ENCODE measurements at regions not wholly inside any gene's neighbourhood (a gene's known extent, or its start where the extent isn't known, plus 50 kb on each side); places are given as distances from the start of the nearest gene placed in this dataset.

DNA sequence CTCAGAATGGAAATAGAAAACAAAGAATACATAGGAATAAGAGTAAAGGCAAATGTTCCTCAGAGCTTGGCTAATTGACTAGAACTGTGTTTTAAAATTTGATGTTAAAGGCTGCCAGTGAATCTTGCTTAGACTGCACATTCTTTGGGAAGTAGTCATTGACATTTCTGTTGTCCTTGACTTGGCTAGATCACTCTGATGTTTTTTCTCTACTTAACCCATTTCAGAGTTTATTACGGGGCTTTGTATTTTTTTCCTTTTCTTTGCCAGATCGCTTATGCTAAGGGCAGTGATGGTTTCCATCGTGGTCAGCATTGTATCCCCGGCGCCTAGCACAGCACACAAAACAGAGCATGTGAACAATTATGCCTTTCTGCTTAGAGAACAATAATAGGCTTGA, 1126.7 kb upstream of the CDH9 start:
- Histone ChIP-seq H3K4me3 (ENCODE audit: insufficient read depth in 1 of 2, low read depth in 1 of 2, low read length in 2 of 2) (no peak overlapping the region), H3K4me2 (ENCODE audit: low read length, poor library complexity, severe bottlenecking) (no peak overlapping the region), H3K18ac (ENCODE audit: low read depth in 1 of 2, low read length in 2 of 2) (no peak overlapping the region), H3K27ac (ENCODE audit: low read length, poor library complexity, severe bottlenecking) (no peak overlapping the region), H3K27me3 (ENCODE audit: control insufficient read depth in 1 of 2, insufficient read depth in 1 of 2, low read length in 2 of 2) (no peaks in the 10 kb centered on the region), H2AFZ (ENCODE audit: low read depth, low read length) (no peak overlapping the region), H2BK5ac (ENCODE audit: low read depth, low read length, poor library complexity, severe bottlenecking) (no peak overlapping the region), H3K4ac (ENCODE audit: low read depth in 1 of 2, low read length in 2 of 2) (no peak overlapping the region), H2BK15ac (ENCODE audit: low read depth, poor library complexity, severe bottlenecking) (no peak overlapping the region), H2AK5ac (ENCODE audit: low read length, severe bottlenecking) (no peak overlapping the region), H2BK12ac (ENCODE audit: low read length in 2 of 2) (no peak overlapping the region), H3K36me3 (ENCODE audit: control insufficient read depth in 1 of 2, insufficient read depth in 2 of 2, low read depth in 1 of 2, low read length in 2 of 2) (no peaks in the 10 kb centered on the region), H3K79me1 (replicated peaks; ENCODE audit: low read length, poor library complexity, severe bottlenecking) (no peaks in the 10 kb centered on the region), H2BK120ac (ENCODE audit: low read depth, low read length) (no peak overlapping the region), H4K8ac (ENCODE audit: low read length) (no peak overlapping the region), H3K23ac (ENCODE audit: low read length in 2 of 2) (no peak overlapping the region), H3K4me1 (ENCODE audit: control insufficient read depth, insufficient read depth, low read depth, low read length) (peaks cover 1% of the 10 kb centered on the region), H3K9me3 (ENCODE audit: control insufficient read depth, low read length) (peaks cover under 1% of the 10 kb centered on the region), H3K14ac (ENCODE audit: low read length in 2 of 2) (no peak overlapping the region), H4K91ac (ENCODE audit: low read length) (no peak overlapping the region), H3K9ac (ENCODE audit: low read length) (no peak overlapping the region)
- DNase-seq = peak; percentile 32
- 41% methylated on average over 5 of the region's 5 CpGs for WGBS

DNA sequence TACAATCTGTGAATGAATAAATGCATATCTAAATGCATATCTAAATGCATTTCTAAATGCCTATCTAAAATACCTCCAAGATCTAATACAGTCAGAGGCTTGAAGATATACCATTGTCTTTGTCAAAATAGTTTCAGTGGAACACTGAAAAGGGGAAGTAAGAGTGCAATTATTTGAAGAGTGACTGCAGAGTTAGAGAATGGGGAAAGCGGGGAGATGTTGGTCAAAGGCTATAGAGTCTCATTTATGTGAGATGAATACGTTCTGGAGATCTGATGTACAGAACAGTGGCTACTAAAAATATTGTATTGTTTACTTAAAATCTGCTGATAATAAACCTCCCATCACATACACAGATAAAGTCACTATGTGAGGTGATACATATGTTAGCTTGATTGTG, 1126.2 kb upstream of the CDH9 start:
- Histone ChIP-seq H3K18ac (ENCODE audit: low read depth in 1 of 2, low read length in 2 of 2) (no peak overlapping the region), H3K4me2 (ENCODE audit: low read length, poor library complexity, severe bottlenecking) (no peak overlapping the region), H2BK5ac (ENCODE audit: low read depth, low read length, poor library complexity, severe bottlenecking) (no peak overlapping the region), H3K9me3 (ENCODE audit: control insufficient read depth, low read length) (no peaks in the 10 kb centered on the region), H3K23ac (ENCODE audit: low read length in 2 of 2) (no peak overlapping the region), H4K8ac (ENCODE audit: low read length) (no peak overlapping the region), H3K4me3 (ENCODE audit: insufficient read depth in 1 of 2, low read depth in 1 of 2, low read length in 2 of 2) (no peak overlapping the region), H3K4ac (ENCODE audit: low read depth in 1 of 2, low read length in 2 of 2) (no peak overlapping the region), H2BK12ac (ENCODE audit: low read length in 2 of 2) (no peak overlapping the region), H3K27me3 (ENCODE audit: control insufficient read depth in 1 of 2, insufficient read depth in 1 of 2, low read length in 2 of 2) (no peaks in the 10 kb centered on the region), H4K91ac (ENCODE audit: low read length) (no peak overlapping the region), H3K27ac (ENCODE audit: low read length, poor library complexity, severe bottlenecking) (no peak overlapping the region), H2BK120ac (ENCODE audit: low read depth, low read length) (no peak overlapping the region), H2BK15ac (ENCODE audit: low read depth, poor library complexity, severe bottlenecking) (no peak overlapping the region), H3K79me1 (replicated peaks; ENCODE audit: low read length, poor library complexity, severe bottlenecking) (no peaks in the 10 kb centered on the region), H3K9ac (ENCODE audit: low read length) (no peak overlapping the region), H3K14ac (ENCODE audit: low read length in 2 of 2) (no peak overlapping the region), H2AFZ (ENCODE audit: low read depth, low read length) (no peak overlapping the region), H3K4me1 (ENCODE audit: control insufficient read depth, insufficient read depth, low read depth, low read length) (peaks cover 1% of the 10 kb centered on the region), H3K36me3 (ENCODE audit: control insufficient read depth in 1 of 2, insufficient read depth in 2 of 2, low read depth in 1 of 2, low read length in 2 of 2) (no peaks in the 10 kb centered on the region), H2AK5ac (ENCODE audit: low read length, severe bottlenecking) (no peak overlapping the region)
- DNase-seq = no peak
- 62% methylated on average over 1 of the region's 2 CpGs for WGBS

DNA sequence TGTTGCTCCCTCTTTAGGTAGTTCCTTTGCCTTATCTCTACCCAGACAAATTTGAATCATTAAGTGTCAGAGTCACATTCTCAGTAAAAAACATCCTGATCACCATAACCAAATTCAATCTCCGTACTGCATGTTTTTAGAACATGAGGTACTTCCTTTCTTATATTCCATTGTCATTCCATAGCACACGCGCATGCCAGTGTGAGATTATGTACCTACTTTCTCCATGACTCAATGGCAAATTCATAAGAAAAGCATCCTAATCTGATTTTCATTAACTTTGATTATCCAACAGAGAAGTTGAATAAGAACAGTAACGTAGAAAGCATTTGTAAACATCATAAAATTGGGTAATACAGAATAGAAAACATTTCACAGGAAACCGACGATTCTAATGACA, 1118.6 kb upstream of the CDH9 start:
- Histone ChIP-seq H3K18ac (ENCODE audit: low read depth in 1 of 2, low read length in 2 of 2) (no peak overlapping the region), H2BK5ac (ENCODE audit: low read depth, low read length, poor library complexity, severe bottlenecking) (no peak overlapping the region), H2BK15ac (ENCODE audit: low read depth, poor library complexity, severe bottlenecking) (no peak overlapping the region), H2AFZ (ENCODE audit: low read depth, low read length) (no peak overlapping the region), H3K27me3 (ENCODE audit: control insufficient read depth in 1 of 2, insufficient read depth in 1 of 2, low read length in 2 of 2) (no peaks in the 10 kb centered on the region), H3K4ac (ENCODE audit: low read depth in 1 of 2, low read length in 2 of 2) (no peak overlapping the region), H3K79me1 (replicated peaks; ENCODE audit: low read length, poor library complexity, severe bottlenecking) (no peaks in the 10 kb centered on the region), H3K4me3 (ENCODE audit: insufficient read depth in 1 of 2, low read depth in 1 of 2, low read length in 2 of 2) (no peak overlapping the region), H3K36me3 (ENCODE audit: control insufficient read depth in 1 of 2, insufficient read depth in 2 of 2, low read depth in 1 of 2, low read length in 2 of 2) (no peaks in the 10 kb centered on the region), H2AK5ac (ENCODE audit: low read length, severe bottlenecking) (no peak overlapping the region), H2BK120ac (ENCODE audit: low read depth, low read length) (no peak overlapping the region), H3K9ac (ENCODE audit: low read length) (no peak overlapping the region), H3K4me2 (ENCODE audit: low read length, poor library complexity, severe bottlenecking) (no peak overlapping the region), H3K14ac (ENCODE audit: low read length in 2 of 2) (no peak overlapping the region), H3K9me3 (ENCODE audit: control insufficient read depth, low read length) (no peaks in the 10 kb centered on the region), H3K27ac (ENCODE audit: low read length, poor library complexity, severe bottlenecking) (no peak overlapping the region), H2BK12ac (ENCODE audit: low read length in 2 of 2) (no peak overlapping the region), H3K23ac (ENCODE audit: low read length in 2 of 2) (no peak overlapping the region), H4K91ac (ENCODE audit: low read length) (no peak overlapping the region), H3K4me1 (ENCODE audit: control insufficient read depth, insufficient read depth, low read depth, low read length) (no peaks in the 10 kb centered on the region), H4K8ac (ENCODE audit: low read length) (no peak overlapping the region)
- no peak for DNase-seq
- 94% methylated on average over 5 of the region's 6 CpGs for WGBS

DNA sequence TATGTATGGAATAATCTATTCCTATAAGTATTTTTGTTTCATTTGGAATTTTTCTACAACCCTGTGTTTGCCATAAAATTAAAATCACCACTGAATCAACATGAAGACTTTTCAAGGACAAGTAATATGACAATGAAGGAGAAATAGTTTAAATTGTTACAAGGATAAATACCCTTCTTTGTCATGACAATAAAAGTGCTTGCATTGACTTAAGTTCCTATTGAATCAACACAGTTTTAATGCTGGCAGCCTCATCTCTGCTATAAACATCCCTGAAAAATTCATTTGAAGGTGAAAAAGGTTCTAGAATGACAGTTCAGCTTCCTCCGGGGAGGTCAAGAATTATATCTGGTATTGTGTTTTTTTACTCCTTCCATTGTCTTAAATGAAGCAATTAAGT, 1105.1 kb upstream of the CDH9 start:
- no peak overlapping the region for H2BK5ac ChIP-seq (ENCODE audit: low read depth, low read length, poor library complexity, severe bottlenecking)
- no peak overlapping the region for H3K14ac ChIP-seq (ENCODE audit: low read length in 2 of 2)
- no peak overlapping the region for H3K18ac ChIP-seq (ENCODE audit: low read depth in 1 of 2, low read length in 2 of 2)
- H4K8ac ChIP-seq (ENCODE audit: low read length) = no peak overlapping the region
- no CpG with 5 or more reads among the region's 1 CpG for WGBS
- no peak overlapping the region for H2BK120ac ChIP-seq (ENCODE audit: low read depth, low read length)
- H2AFZ ChIP-seq (ENCODE audit: low read depth, low read length) = no peak overlapping the region
- H3K79me1 ChIP-seq (replicated peaks; ENCODE audit: low read length, poor library complexity, severe bottlenecking) = no peaks in the 10 kb centered on the region
- no peak overlapping the region for H2BK12ac ChIP-seq (ENCODE audit: low read length in 2 of 2)
- no peaks in the 10 kb centered on the region for H3K27me3 ChIP-seq (ENCODE audit: control insufficient read depth in 1 of 2, insufficient read depth in 1 of 2, low read length in 2 of 2)
- no peaks in the 10 kb centered on the region for H3K9me3 ChIP-seq (ENCODE audit: control insufficient read depth, low read length)
- H3K4me3 ChIP-seq (ENCODE audit: insufficient read depth in 1 of 2, low read depth in 1 of 2, low read length in 2 of 2) = no peak overlapping the region
- H3K4ac ChIP-seq (ENCODE audit: low read depth in 1 of 2, low read length in 2 of 2) = no peak overlapping the region
- no peak for DNase-seq
- no peak overlapping the region for H2BK15ac ChIP-seq (ENCODE audit: low read depth, poor library complexity, severe bottlenecking)
- H3K23ac ChIP-seq (ENCODE audit: low read length in 2 of 2) = no peak overlapping the region
- no peak overlapping the region for H3K9ac ChIP-seq (ENCODE audit: low read length)
- no peak overlapping the region for H2AK5ac ChIP-seq (ENCODE audit: low read length, severe bottlenecking)
- no peaks in the 10 kb centered on the region for H3K4me1 ChIP-seq (ENCODE audit: control insufficient read depth, insufficient read depth, low read depth, low read length)
- no peak overlapping the region for H3K4me2 ChIP-seq (ENCODE audit: low read length, poor library complexity, severe bottlenecking)
- H3K27ac ChIP-seq (ENCODE audit: low read length, poor library complexity, severe bottlenecking) = no peak overlapping the region
- no peak overlapping the region for H4K91ac ChIP-seq (ENCODE audit: low read length)
- no peaks in the 10 kb centered on the region for H3K36me3 ChIP-seq (ENCODE audit: control insufficient read depth in 1 of 2, insufficient read depth in 2 of 2, low read depth in 1 of 2, low read length in 2 of 2)
